ENCODE measurements at regions not wholly inside any gene's neighbourhood (a gene's known extent, or its start where the extent isn't known, plus 50 kb on each side); places are given as distances from the start of the nearest gene placed in this dataset.

GRCh38 chr13:62556978-62557377 lies 1141.3 kb upstream of the PCDH20 start:
- Mint-ChIP-seq H3K27ac (no peak overlapping the region), H3K27me3 (no peaks in the 10 kb centered on the region), H3K4me1 (ENCODE audit: low read depth) (no peaks in the 10 kb centered on the region), H3K9me3 (ENCODE audit: low read depth) (no peaks in the 10 kb centered on the region), H3K36me3 (ENCODE audit: insufficient read depth) (no peaks in the 10 kb centered on the region), H3K4me3 (ENCODE audit: low read depth) (no peak overlapping the region)
- TF ChIP-seq CTCF (IDR thresholded peaks at IDR 0.05; ENCODE audit: unreplicated experiment): no peak
- DNase-seq (ENCODE audit: low spot score, unreplicated experiment): no peak

- TF ChIP-seq CTCF (IDR thresholded peaks at IDR 0.05; ENCODE audit: unreplicated experiment): no peak
- H3K27ac Mint-ChIP-seq: no peak overlapping the region
- H3K4me3 Mint-ChIP-seq (ENCODE audit: low read depth): no peak overlapping the region
- H3K27me3 Mint-ChIP-seq: no peaks in the 10 kb centered on the region
- no peaks in the 10 kb centered on the region for H3K9me3 Mint-ChIP-seq (ENCODE audit: low read depth)
- H3K4me1 Mint-ChIP-seq (ENCODE audit: low read depth): peaks cover 21% of the 10 kb centered on the region
- no peaks in the 10 kb centered on the region for H3K36me3 Mint-ChIP-seq (ENCODE audit: insufficient read depth)
- no peak for DNase-seq (ENCODE audit: low spot score, unreplicated experiment)
Measured at GRCh38 chr13:62551588-62551987, 1135.9 kb upstream of the PCDH20 start.

- Mint-ChIP-seq H3K27me3 (no peaks in the 10 kb centered on the region), H3K4me1 (ENCODE audit: low read depth) (peaks cover 11% of the 10 kb centered on the region), H3K36me3 (ENCODE audit: insufficient read depth) (no peaks in the 10 kb centered on the region), H3K4me3 (ENCODE audit: low read depth) (no peak overlapping the region), H3K9me3 (ENCODE audit: low read depth) (no peaks in the 10 kb centered on the region), H3K27ac (no peak overlapping the region)
- no peak for DNase-seq (ENCODE audit: low spot score, unreplicated experiment)
- TF ChIP-seq CTCF (IDR thresholded peaks at IDR 0.05; ENCODE audit: unreplicated experiment): no peak
Measured at GRCh38 chr13:62544928-62545327, 1129.3 kb upstream of the PCDH20 start.

GRCh38 chr13:62537593-62537992 lies 1121.9 kb upstream of the PCDH20 start:
- H3K4me1 Mint-ChIP-seq (ENCODE audit: low read depth): peaks cover 2% of the 10 kb centered on the region
- no peaks in the 10 kb centered on the region for H3K27me3 Mint-ChIP-seq
- no peak for DNase-seq (ENCODE audit: low spot score, unreplicated experiment)
- no peaks in the 10 kb centered on the region for H3K36me3 Mint-ChIP-seq (ENCODE audit: insufficient read depth)
- no peak for TF ChIP-seq CTCF (IDR thresholded peaks at IDR 0.05; ENCODE audit: unreplicated experiment)
- H3K4me3 Mint-ChIP-seq (ENCODE audit: low read depth): no peak overlapping the region
- no peak overlapping the region for H3K27ac Mint-ChIP-seq
- H3K9me3 Mint-ChIP-seq (ENCODE audit: low read depth): no peaks in the 10 kb centered on the region

GRCh38 chr13:62525652-62526051 lies 1110.0 kb upstream of the PCDH20 start:
- Mint-ChIP-seq H3K9me3 (ENCODE audit: low read depth) (no peaks in the 10 kb centered on the region), H3K4me1 (ENCODE audit: low read depth) (peaks cover 16% of the 10 kb centered on the region), H3K4me3 (ENCODE audit: low read depth) (no peak overlapping the region), H3K36me3 (ENCODE audit: insufficient read depth) (no peaks in the 10 kb centered on the region), H3K27me3 (no peaks in the 10 kb centered on the region), H3K27ac (no peak overlapping the region)
- no peak for DNase-seq (ENCODE audit: low spot score, unreplicated experiment)
- no peak for TF ChIP-seq CTCF (IDR thresholded peaks at IDR 0.05; ENCODE audit: unreplicated experiment)
